Stimulated activated CD4-positive, alpha-beta T cell treated with anti-CD3 and anti-CD28 coated beads, Interleukin-15, amount 100 ng/mL, for 48 hours (primary cell): ENCODE measurements at regions not wholly inside any gene's neighbourhood (a gene's known extent, or its start where the extent isn't known, plus 50 kb on each side); places are given as distances from the start of the nearest gene placed in this dataset.

Experiments used
- DNase-seq, 2 donors: peaks; one replicate each; pipeline ENCODE4 v3.0.0-alpha.2; 2020; ENCODE audit warnings: low read depth in 2 of 2

- no peak for DNase-seq
Observed at GRCh38 chr16:11440657-11441012, 95.4 kb downstream of the RMI2 start.

- no peak for DNase-seq
Observed at GRCh38 chr16:11445486-11445885, 100.2 kb downstream of the RMI2 start.

DNA sequence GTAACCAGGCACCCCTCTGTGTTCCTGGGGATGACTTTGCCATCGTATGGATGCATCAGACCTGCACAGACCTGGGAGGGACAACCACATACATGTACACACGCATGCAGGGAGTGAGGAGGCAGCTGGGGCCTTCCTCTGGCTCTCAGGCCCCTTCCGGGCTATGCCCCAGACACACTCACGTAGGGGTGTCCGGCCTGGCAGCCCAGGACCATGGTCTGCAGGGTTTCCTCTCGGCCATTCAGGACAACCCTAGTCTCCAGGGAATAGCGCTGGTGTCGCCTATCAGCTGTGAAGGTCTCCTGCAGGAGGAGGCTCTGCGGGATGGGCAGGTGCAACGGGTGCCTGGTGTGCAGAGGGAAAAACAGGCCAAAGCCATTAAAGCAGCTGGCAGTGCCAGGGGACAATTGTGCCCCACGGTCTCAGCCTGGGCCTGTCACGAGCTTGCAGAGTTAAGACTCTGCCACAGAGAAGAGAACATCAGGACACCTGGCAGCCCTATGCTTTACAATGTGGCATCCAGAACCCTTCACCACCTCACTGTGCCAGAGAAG lies 101.4 kb downstream of the RMI2 start:
- DNase-seq = no peak

DNA sequence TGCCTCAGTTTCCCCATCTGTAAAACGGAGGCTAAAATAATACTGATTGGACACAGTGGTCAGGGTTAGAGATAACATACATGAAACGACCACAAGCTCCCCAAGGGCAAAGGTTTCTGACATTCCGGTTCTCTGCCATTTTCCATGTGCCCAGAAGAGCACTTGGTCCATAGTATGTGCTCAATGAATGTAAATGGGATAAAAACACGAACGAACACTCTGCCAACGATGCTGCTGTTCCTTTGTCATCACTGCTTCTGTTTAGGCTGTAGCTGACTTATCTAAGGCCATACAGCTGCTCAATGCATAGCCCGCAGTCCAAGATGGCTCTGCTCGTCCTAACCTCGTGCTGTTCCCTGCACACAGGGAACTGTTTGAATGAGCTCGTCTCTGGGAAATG lies 102.0 kb downstream of the RMI2 start:
- DNase-seq = no peak

DNA sequence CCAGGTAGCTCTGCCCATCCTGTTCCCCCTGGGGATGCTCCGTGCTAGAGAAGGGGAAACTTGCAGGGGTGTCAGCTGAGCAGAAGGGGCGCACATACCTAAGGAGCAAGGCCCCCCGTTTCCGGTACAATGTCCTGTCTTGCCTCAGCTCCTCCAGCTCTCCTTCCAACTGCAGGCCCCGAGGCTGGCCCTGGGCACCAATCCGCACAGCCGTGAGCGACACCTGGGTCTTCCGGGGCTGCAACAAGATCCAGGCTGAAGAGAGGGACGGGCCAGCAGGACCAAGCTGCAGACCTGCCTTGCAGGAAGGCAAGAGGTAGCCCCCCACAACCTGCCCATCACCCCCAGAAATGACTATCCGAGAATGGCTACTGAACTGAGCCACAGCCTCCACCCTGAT lies 102.6 kb downstream of the RMI2 start:
- no peak for DNase-seq

- no peak for DNase-seq
Observed at GRCh38 chr16:11448796-11449416, 103.6 kb downstream of the RMI2 start.

- no peak for DNase-seq
Observed at GRCh38 chr16:11449716-11450115, 104.5 kb downstream of the RMI2 start.

DNA sequence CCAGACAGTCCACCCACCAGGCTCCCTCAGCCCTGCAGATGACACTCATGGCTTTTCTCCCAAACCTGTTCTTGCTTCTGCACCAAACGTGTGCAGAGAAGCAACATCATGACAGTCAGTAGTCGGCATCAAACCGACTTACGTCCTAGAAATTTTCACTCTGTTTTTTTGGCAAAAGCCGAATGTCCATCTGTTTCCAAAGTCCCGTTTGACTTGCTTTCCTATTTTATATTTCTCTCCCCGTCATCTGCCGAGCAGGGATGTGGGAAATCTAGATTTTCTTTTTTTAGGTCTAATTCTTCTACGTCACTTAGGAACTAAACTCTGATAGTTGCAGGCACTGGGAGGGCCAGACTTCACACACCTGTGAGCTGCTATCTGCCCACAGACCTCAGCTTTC lies 104.9 kb downstream of the RMI2 start:
- DNase-seq = no peak

DNA sequence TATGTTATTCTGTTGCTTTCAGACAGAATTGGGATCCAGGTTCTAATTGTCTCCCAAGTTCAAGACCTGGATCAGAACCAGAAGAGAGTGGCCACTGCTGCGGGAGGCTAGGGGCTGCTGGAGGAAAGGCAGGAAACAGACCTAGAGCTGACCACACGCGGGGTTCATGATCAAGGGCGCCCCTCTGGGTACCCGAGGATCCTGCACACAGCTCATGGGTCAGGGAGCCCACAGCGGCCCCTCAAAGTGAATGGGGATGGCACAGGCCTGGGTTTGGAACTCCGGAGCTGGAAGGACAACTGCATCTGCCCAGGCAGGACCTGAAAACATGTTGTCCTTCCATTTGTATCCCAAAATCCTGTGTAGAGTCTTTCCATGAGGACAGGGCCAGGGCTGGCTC lies 107.0 kb downstream of the RMI2 start:
- no peak for DNase-seq

DNA sequence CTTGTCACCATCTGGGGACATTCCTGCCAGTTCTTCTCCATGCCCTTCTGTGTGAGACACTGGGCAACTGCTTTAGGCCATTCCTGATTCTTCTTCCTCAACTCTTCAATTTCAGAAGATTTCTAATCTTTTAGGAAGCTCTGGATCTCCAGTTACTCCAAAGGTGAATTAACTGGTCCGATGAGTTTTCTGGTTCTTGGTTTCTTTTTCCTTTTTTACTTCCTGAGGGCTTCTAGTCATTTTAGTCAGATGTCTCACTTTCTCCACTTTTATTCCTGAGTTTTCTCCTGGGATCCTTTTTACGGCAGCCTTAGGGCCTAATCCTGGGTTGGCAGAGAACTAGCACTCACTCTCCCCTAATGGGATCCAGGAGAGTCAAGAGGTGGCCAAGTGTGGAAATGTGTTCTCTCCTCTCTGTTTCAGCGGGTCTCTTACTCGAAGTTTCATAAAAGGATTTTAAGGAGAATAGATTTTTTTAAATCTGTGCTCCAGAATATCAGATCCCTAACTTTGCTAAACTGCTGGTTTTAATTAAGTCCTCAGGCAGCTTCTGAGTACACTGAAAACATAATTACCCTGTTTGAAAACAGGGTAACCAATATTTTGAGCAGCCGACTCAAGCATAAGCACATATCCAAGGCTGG lies 107.6 kb downstream of the RMI2 start:
- no peak for DNase-seq

DNA sequence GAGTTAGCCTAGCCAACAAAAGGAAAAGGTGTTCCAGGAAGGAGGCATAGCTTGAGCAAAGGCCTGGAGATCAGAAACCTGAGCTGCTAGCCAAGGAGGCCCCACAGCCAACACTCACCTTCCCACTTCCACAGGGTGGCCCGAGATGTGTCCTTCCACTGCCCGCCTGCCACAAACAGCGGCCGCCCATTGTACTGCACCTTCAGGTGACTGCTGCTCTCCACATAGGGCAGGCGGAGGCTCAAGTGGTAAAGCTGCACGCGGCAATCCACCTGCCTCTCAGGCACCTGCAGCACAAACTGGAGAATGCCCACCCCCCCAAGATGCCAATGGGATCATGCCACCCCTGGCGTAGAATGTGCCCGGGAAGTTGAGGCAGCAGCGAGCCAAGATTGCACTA lies 111.5 kb downstream of the RMI2 start:
- DNase-seq = no peak

- no peak for DNase-seq
Observed at GRCh38 chr16:11459722-11460121, 114.5 kb downstream of the RMI2 start.

- DNase-seq = no peak
Observed at GRCh38 chr16:11460820-11461594, 115.7 kb downstream of the RMI2 start.

DNA sequence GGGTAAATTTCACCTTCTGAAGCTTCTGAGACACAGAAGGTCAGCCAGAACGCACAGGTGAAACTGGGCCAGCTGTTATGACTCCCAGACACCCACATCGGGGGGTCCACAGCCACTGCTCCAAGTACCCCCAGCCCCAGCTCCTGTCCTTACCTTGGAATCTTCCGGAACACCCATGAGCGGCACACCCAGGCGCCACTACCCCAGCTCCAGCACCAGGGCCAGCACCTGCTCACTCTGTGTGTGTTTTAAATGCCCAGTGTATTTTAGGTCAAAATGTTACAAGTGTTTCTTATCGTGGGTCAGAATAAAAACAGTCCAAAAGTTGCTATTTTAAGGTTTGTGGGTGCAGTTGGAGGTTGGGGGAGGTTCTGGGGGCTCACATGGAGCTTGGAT lies 116.3 kb downstream of the RMI2 start:
- DNase-seq = no peak

- DNase-seq = no peak
Observed at GRCh38 chr16:11462036-11462435, 116.8 kb downstream of the RMI2 start.

DNA sequence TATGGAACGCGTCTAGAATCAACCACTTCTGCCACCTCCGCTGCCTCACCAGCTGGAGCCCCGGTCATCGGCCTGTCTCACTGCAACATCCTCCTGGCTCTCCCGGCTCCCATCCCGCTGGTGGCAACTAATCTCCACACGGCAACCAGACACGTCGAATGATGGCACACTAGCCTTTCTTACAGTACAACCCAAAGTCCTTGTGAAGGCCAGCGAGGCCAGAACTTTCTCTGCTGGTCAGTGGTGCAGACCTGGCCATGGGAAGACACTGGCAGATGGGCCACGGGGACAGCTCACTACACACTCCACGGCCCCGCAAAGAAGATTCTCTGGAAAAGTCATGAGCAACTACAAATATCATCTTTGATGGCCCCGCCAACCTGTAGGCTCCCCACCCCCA lies 117.6 kb downstream of the RMI2 start:
- DNase-seq = no peak

GRCh38 chr16:11464241-11464640 lies 119.0 kb downstream of the RMI2 start:
- DNase-seq = no peak

GRCh38 chr16:11465675-11466074 lies 120.4 kb downstream of the RMI2 start:
- DNase-seq = no peak

- DNase-seq = no peak
Observed at GRCh38 chr16:11470676-11471415, 115.9 kb downstream of the LITAF start.

DNA sequence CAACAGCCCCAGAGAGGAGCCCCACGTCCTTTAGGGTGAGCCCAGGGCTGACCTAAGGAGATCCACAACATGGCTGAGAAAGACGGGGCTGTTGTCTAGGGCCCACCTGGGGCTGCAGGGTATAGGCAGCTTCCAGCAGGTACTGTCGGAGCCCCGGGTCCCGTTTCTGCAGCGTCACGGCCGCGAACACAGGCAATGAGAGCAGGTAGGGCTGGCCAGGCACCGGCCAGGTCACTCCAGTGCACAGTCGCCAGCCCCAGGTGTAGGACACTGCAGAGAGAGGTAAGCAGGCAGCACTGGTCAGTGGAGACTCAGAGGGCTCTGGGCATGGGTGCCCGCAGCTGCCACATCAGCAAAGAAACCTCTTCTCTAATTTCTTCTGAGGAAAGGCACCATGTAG lies 115.2 kb downstream of the LITAF start:
- no peak for DNase-seq

- no peak for DNase-seq
Observed at GRCh38 chr16:11472410-11472809, 114.3 kb downstream of the LITAF start.

DNA sequence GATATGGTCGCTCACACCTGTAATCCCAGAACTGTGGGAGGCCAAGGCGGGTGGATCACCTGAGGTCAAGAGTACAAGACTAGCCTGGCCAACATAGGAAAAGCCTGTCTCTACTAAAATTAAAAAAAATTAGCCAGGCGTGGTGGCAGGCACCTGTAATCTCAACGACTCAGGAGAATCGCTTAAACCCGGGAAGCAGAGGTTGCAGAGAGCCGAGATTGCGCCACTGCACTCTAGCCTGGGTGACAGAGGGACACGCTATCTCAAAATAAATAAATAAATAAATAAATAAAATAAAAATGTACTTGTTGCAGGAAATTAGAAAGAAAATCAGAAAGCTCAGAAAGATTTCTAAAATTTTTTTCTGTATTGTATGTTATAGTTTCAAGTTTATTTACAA lies 113.9 kb downstream of the LITAF start:
- DNase-seq = no peak
